Testis (tissue), 2 donors: ENCODE measurements at regions not wholly inside any gene's neighbourhood (a gene's known extent, or its start where the extent isn't known, plus 50 kb on each side); places are given as distances from the start of the nearest gene placed in this dataset.

Source experiments
- CTCF ChIP-seq, 3 experiments: fragments of 450-650 bp in 2 of 3; fragments of 200-600 bp in 1 of 3; sonication (generic) in 1 of 3; IDR thresholded peaks; one replicate each; pipeline ENCODE4 v1.5.1; 2016 to 2019; ENCODE audit warnings: antibody characterized with exemption in 3 of 3, mild to moderate bottlenecking in 2 of 3, moderate library complexity in 1 of 3
- POLR2A ChIP-seq: fragments of 450-650 bp; IDR thresholded peaks from one replicate; pipeline ENCODE4 v1.6.1; 2017; ENCODE audit warnings: antibody characterized with exemption, mild to moderate bottlenecking, moderate library complexity

- no peak for TF ChIP-seq CTCF (IDR thresholded peaks at IDR 0.05)
- TF ChIP-seq POLR2A, result no peak
Measured at GRCh38 chr1:74946388-74946787, 187.8 kb upstream of the LHX8 start.
